ENCODE measurements at regions not wholly inside any gene's neighbourhood (a gene's known extent, or its start where the extent isn't known, plus 50 kb on each side); places are given as distances from the start of the nearest gene placed in this dataset.
"Not testable (repeated sequence)": the region's sequence is repeated elsewhere in the genome, so short reads cannot be mapped to it uniquely, and the experiment has no call there.

- H3K4me3 ChIP-seq: no peak overlapping the region
- no peaks in the 10 kb centered on the region for H3K4me1 ChIP-seq
- H3K9me3 ChIP-seq: peaks cover 5 to 7% of the 10 kb centered on the region in 2 donors
- no peaks in the 10 kb centered on the region for H3K27me3 ChIP-seq
- DNase-seq (ENCODE audit: low spot score in 2 of 2): no peak
- intact Hi-C loops (cut with DNase I; ENCODE audit: low total_unique reads): no loop called here
- TF ChIP-seq POLR2A (IDR thresholded peaks at IDR 0.05): no peak
- no peak for TF ChIP-seq CTCF (IDR thresholded peaks at IDR 0.05)
- no peak for TF ChIP-seq POLR2AphosphoS5 (IDR thresholded peaks at IDR 0.05)
- no peaks in the 10 kb centered on the region for H3K36me3 ChIP-seq
- no peak overlapping the region for H3K27ac ChIP-seq
These were observed 169.9 kb downstream of the PRL start for GRCh38 chr6:22126910-22127309.

DNA sequence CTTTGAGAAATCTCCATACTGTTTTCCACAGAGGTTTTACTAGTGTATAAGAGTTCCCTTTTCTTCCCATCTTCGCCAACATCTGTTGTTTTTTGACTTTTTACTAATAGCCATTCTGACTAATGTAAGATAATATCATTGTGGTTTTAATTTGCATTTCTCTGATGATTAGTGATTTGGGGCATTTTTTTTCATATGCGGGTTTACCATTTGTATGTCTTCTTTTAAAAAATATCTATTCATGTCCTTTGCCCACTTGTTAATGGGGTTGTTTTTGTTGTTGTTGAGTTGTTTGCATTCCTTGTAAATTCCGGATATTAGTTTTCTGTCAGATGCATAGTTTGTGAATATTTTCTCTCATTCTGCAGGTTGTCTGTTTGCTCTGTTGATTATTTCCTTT lies 167.1 kb downstream of the PRL start:
- Histone ChIP-seq H3K27ac (no peak overlapping the region), H3K36me3 (no peaks in the 10 kb centered on the region), H3K27me3 (no peaks in the 10 kb centered on the region), H3K9me3 (peaks cover 5 to 7% of the 10 kb centered on the region in 2 donors), H3K4me3 (no peak overlapping the region), H3K4me1 (no peaks in the 10 kb centered on the region)
- intact Hi-C loops (cut with DNase I; ENCODE audit: low total_unique reads): no loop called here
- no peak for DNase-seq (ENCODE audit: low spot score in 2 of 2)
- TF ChIP-seq POLR2AphosphoS5 (IDR thresholded peaks at IDR 0.05) (no peak), CTCF (IDR thresholded peaks at IDR 0.05) (no peak), POLR2A (IDR thresholded peaks at IDR 0.05) (no peak)

DNA sequence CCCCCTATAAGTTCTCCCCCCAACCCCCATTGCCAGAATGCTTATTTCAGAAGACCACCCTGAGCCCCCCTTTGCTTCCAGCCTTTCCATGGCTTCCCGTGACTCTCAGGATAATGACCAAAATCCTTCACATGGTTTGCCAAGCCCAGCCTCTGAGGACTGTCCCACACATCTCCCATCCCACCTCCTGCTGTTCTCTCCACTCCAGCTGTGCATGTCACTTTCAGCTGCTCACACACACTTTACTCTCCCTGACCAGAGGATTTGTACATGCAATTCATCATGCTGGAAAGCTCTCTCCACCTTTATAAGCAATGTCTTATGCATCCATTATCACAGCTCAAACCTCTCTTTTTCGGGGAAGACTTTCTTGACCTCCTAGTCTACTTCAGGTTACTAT lies 164.2 kb downstream of the PRL start:
- intact Hi-C loops (cut with DNase I; ENCODE audit: low total_unique reads): no loop called here
- H3K36me3 ChIP-seq: no peaks in the 10 kb centered on the region
- DNase-seq (ENCODE audit: low spot score in 2 of 2): no peak
- H3K27me3 ChIP-seq: no peaks in the 10 kb centered on the region
- no peak overlapping the region for H3K27ac ChIP-seq
- no peaks in the 10 kb centered on the region for H3K9me3 ChIP-seq
- H3K4me3 ChIP-seq: no peak overlapping the region
- no peaks in the 10 kb centered on the region for H3K4me1 ChIP-seq
- TF ChIP-seq POLR2AphosphoS5 (IDR thresholded peaks at IDR 0.05) (no peak), POLR2A (IDR thresholded peaks at IDR 0.05) (no peak)

DNA sequence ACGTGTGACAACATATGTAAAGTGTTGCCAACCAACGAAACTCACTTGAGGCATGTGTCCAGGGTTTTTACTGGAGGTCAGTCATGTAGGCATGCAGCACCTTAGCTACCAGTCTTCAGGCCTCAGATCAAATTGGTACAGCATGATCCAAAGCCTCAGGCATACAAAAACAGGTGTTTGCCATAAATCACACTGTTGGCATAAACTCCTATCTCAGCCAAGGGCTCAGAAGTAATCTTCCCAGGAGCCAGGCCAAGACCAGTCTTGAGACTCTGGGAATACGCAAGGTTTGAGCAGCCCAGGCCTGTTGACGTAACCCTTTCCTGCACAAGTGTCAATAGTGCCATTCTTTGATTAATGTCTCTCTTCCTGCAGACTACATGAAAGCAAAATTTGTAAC lies 163.5 kb downstream of the PRL start:
- TF ChIP-seq POLR2A (IDR thresholded peaks at IDR 0.05) (no peak), CTCF (IDR thresholded peaks at IDR 0.05) (no peak), POLR2AphosphoS5 (IDR thresholded peaks at IDR 0.05) (no peak)

DNA sequence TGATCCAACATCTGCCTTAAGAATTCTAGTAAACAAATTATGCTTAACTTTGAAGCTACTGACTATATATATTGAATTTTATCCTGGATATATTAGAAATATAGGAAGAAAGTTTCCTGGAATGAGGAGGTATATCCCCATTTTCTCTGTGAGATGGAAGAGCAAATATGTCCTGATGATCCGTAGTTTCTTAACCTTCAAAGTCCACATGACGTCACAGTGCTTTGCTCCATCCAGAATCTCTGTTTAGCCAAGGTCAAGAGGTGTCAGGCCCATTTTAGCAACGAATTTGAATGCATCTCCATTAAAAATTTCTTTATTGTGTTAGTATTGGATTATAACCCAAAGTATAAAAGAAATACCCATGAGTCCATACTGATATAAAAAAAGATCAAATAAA lies 162.5 kb downstream of the PRL start:
- Histone ChIP-seq H3K27me3 (no peaks in the 10 kb centered on the region), H3K4me1 (no peaks in the 10 kb centered on the region), H3K36me3 (no peaks in the 10 kb centered on the region), H3K27ac (no peak overlapping the region), H3K9me3 (no peaks in the 10 kb centered on the region), H3K4me3 (no peak overlapping the region)
- TF ChIP-seq POLR2A (IDR thresholded peaks at IDR 0.05): no peak
- DNase-seq (ENCODE audit: low spot score in 2 of 2): no peak
- intact Hi-C loops (cut with DNase I; ENCODE audit: low total_unique reads): no loop called here

More for the DNA sequence above, 163.5 kb downstream of the PRL start:
- no peak for DNase-seq (ENCODE audit: low spot score in 2 of 2)
- H3K36me3 ChIP-seq: no peaks in the 10 kb centered on the region
- no peaks in the 10 kb centered on the region for H3K4me1 ChIP-seq
- no peaks in the 10 kb centered on the region for H3K27me3 ChIP-seq
- H3K4me3 ChIP-seq: no peak overlapping the region
- intact Hi-C loops (cut with DNase I; ENCODE audit: low total_unique reads): no loop called here
- no peaks in the 10 kb centered on the region for H3K9me3 ChIP-seq
- H3K27ac ChIP-seq: no peak overlapping the region

- Histone ChIP-seq H3K27me3 (no peaks in the 10 kb centered on the region), H3K27ac (no peak overlapping the region), H3K9me3 (no peaks in the 10 kb centered on the region), H3K36me3 (no peaks in the 10 kb centered on the region), H3K4me1 (no peaks in the 10 kb centered on the region), H3K4me3 (no peak overlapping the region)
- DNase-seq (ENCODE audit: low spot score in 2 of 2): no peak
- no peak for TF ChIP-seq POLR2A (IDR thresholded peaks at IDR 0.05)
- TF ChIP-seq POLR2AphosphoS5 (IDR thresholded peaks at IDR 0.05): no peak
- TF ChIP-seq CTCF (IDR thresholded peaks at IDR 0.05): no peak
- intact Hi-C loops (cut with DNase I; ENCODE audit: low total_unique reads): no loop called here
These were observed 161.4 kb downstream of the PRL start for GRCh38 chr6:22135395-22135794.

DNA sequence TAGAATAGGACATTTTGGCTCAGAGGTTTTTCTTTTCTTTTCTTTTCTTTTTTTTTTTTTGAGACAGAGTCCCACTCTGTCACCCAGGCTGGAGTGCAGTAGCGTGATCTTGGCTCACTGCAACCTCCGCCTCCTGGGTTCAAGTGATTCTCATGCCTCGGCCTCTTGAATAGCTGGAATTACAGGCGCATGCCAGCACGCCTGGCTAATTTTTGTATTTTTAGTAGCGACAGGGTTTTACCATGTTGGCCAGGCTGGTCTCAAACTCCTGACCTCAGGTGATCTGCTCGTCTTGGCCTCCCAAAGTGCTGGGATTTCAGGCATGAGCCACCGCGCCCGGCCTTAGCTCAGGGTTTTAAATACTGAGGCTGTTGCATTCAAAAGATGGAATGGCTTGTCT lies 156.1 kb downstream of the PRL start:
- H3K4me1 ChIP-seq; H3K4me3 ChIP-seq; H3K27me3 ChIP-seq; H3K9me3 ChIP-seq; DNase-seq (ENCODE audit: low spot score in 2 of 2); intact Hi-C loops (cut with DNase I; ENCODE audit: low total_unique reads); H3K36me3 ChIP-seq: not testable (repeated sequence)
- peak overlapping the region in 1 of 2 donors; percentile 10 for H3K27ac ChIP-seq

Data from breast epithelium (tissue), 4 donors.